ENCODE measurements at regions not wholly inside any gene's neighbourhood (a gene's known extent, or its start where the extent isn't known, plus 50 kb on each side); places are given as distances from the start of the nearest gene placed in this dataset.
A peak's percentile ranks its signal among the peaks of the same experiment; 100 is the strongest.
"Not testable (repeated sequence)": the region's sequence is repeated elsewhere in the genome, so short reads cannot be mapped to it uniquely, and the experiment has no call there.

- H2AFZ ChIP-seq (ENCODE audit: low read length); H3K27ac ChIP-seq (ENCODE audit: extremely low read length, insufficient read depth, low read length); H4K20me1 ChIP-seq (ENCODE audit: insufficient read depth, low read length); POLR2A ChIA-PET; BruUV-seq (replicated peaks); H3K4me3 ChIP-seq (replicated peaks in 1 of 3; ENCODE audit: insufficient read depth in 1 of 3, low read depth in 2 of 3, low read length in 3 of 3); H3K27me3 ChIP-seq (ENCODE audit: control insufficient read depth in 1 of 2, insufficient read depth in 2 of 2, low read length in 2 of 2); H3K36me3 ChIP-seq (replicated peaks in 1 of 2; ENCODE audit: control insufficient read depth in 1 of 2, insufficient read depth in 2 of 2, low read length in 2 of 2); H3K9ac ChIP-seq (ENCODE audit: insufficient read depth, low read depth, low read length); H3K9me3 ChIP-seq (ENCODE audit: low read length); H3K79me2 ChIP-seq (ENCODE audit: insufficient read depth, low read length); DNase-seq (ENCODE audit: low spot score): not testable (repeated sequence)
- in situ Hi-C loops (cut with HindIII; ENCODE audit: extremely low pct_ligation_motif_present, low pct_unique_long_range_greater_than_20kb): loop anchor here (10.0 kb wide), 1 partner anchor 78 kb away; no protein-coding TSS in a partner anchor
- ATAC-seq (peak; percentile 98), FAIRE-seq (peak; percentile 92)
- TF ChIP-seq CTCF (CRISPR knock-in tag; IDR thresholded peaks at IDR 0.05) (peak; percentile 59), ZNF687 (CRISPR knock-in tag; IDR thresholded peaks at IDR 0.05) (peak; percentile 20; the same call in 1 of the 2 replicates), FOSL2 (CRISPR knock-in tag; IDR thresholded peaks at IDR 0.05) (0 out of 2 replicates have a peak, but pooled peaks have one; percentile 22)
- 31% methylated on average over 4 of the region's 7 CpGs for WGBS (ENCODE audit: low lambda C conversion rate)
- CTCF ChIA-PET (ENCODE audit: low intra/inter-chr PET ratio, low total read pairs): interaction anchor here (1.2 to 1.3 kb wide), 2 partner anchors 81 to 82 kb away, joined by 3 to 6 read pairs; no protein-coding TSS in a partner anchor
- peaks cover 14% of the 10 kb centered on the region for H3K4me1 ChIP-seq (ENCODE audit: insufficient read depth, low read length)
- intact Hi-C loops (cut with micrococcal nuclease; ENCODE audit: unreplicated experiment): loop anchor here (1.0 kb wide), 1 partner anchor 82 kb away; no protein-coding TSS in a partner anchor
- H3K4me2 ChIP-seq (ENCODE audit: low read depth, low read length): peak overlapping the region; percentile 32; the same call in 1 of the 2 replicates
These were observed 139.5 kb downstream of the SEPTIN14 start for GRCh38 chr7:55722874-55723620.

GRCh38 chr7:55721004-55721403, 141.5 kb downstream of the SEPTIN14 start:
- H3K9me3 ChIP-seq (ENCODE audit: low read length); H3K4me3 ChIP-seq (replicated peaks in 1 of 3; ENCODE audit: insufficient read depth in 1 of 3, low read depth in 2 of 3, low read length in 3 of 3); BruUV-seq (replicated peaks); H2AFZ ChIP-seq (ENCODE audit: low read length); POLR2A ChIA-PET; DNase-seq (ENCODE audit: low spot score); intact Hi-C loops (cut with micrococcal nuclease; ENCODE audit: unreplicated experiment); FAIRE-seq; H3K4me2 ChIP-seq (ENCODE audit: low read depth, low read length); CTCF ChIA-PET (ENCODE audit: low intra/inter-chr PET ratio, low total read pairs); H3K27me3 ChIP-seq (ENCODE audit: control insufficient read depth in 1 of 2, insufficient read depth in 2 of 2, low read length in 2 of 2); ATAC-seq; H4K20me1 ChIP-seq (ENCODE audit: insufficient read depth, low read length); H3K36me3 ChIP-seq (replicated peaks in 1 of 2; ENCODE audit: control insufficient read depth in 1 of 2, insufficient read depth in 2 of 2, low read length in 2 of 2); H3K27ac ChIP-seq (ENCODE audit: extremely low read length, insufficient read depth, low read length); H3K79me2 ChIP-seq (ENCODE audit: insufficient read depth, low read length); H3K9ac ChIP-seq (ENCODE audit: insufficient read depth, low read depth, low read length): not testable (repeated sequence)
- H3K4me1 ChIP-seq (ENCODE audit: insufficient read depth, low read length): peaks cover 14% of the 10 kb centered on the region
- WGBS (ENCODE audit: low lambda C conversion rate): 87% methylated on average over 1 of the region's 1 CpG
- in situ Hi-C loops (cut with HindIII; ENCODE audit: extremely low pct_ligation_motif_present, low pct_unique_long_range_greater_than_20kb): loop anchor here (10.0 kb wide), 1 partner anchor 76 kb away; no protein-coding TSS in a partner anchor

- ATAC-seq; POLR2A ChIA-PET; intact Hi-C loops (cut with micrococcal nuclease; ENCODE audit: unreplicated experiment); H3K36me3 ChIP-seq (replicated peaks in 1 of 2; ENCODE audit: control insufficient read depth in 1 of 2, insufficient read depth in 2 of 2, low read length in 2 of 2); H3K4me2 ChIP-seq (ENCODE audit: low read depth, low read length); DNase-seq (ENCODE audit: low spot score); H3K27me3 ChIP-seq (ENCODE audit: control insufficient read depth in 1 of 2, insufficient read depth in 2 of 2, low read length in 2 of 2); H3K9ac ChIP-seq (ENCODE audit: insufficient read depth, low read depth, low read length); in situ Hi-C loops (cut with HindIII; ENCODE audit: extremely low pct_ligation_motif_present, low pct_unique_long_range_greater_than_20kb); H3K79me2 ChIP-seq (ENCODE audit: insufficient read depth, low read length); H3K27ac ChIP-seq (ENCODE audit: extremely low read length, insufficient read depth, low read length); H4K20me1 ChIP-seq (ENCODE audit: insufficient read depth, low read length); H3K4me1 ChIP-seq (ENCODE audit: insufficient read depth, low read length); H2AFZ ChIP-seq (ENCODE audit: low read length); BruUV-seq (replicated peaks); CTCF ChIA-PET (ENCODE audit: low intra/inter-chr PET ratio, low total read pairs); H3K9me3 ChIP-seq (ENCODE audit: low read length); H3K4me3 ChIP-seq (replicated peaks in 1 of 3; ENCODE audit: insufficient read depth in 1 of 3, low read depth in 2 of 3, low read length in 3 of 3); FAIRE-seq: not testable (repeated sequence)
- WGBS (ENCODE audit: low lambda C conversion rate): 22% methylated on average over 4 of the region's 5 CpGs
These were observed 143.1 kb upstream of the VOPP1 start for GRCh38 chr7:55715247-55715867.
